ENCODE measurements at regions not wholly inside any gene's neighbourhood (a gene's known extent, or its start where the extent isn't known, plus 50 kb on each side); places are given as distances from the start of the nearest gene placed in this dataset.

GRCh38 chr3:152973575-152973974 is 138.6 kb downstream of the P2RY1 start:
- TF ChIP-seq, protein P1, sequence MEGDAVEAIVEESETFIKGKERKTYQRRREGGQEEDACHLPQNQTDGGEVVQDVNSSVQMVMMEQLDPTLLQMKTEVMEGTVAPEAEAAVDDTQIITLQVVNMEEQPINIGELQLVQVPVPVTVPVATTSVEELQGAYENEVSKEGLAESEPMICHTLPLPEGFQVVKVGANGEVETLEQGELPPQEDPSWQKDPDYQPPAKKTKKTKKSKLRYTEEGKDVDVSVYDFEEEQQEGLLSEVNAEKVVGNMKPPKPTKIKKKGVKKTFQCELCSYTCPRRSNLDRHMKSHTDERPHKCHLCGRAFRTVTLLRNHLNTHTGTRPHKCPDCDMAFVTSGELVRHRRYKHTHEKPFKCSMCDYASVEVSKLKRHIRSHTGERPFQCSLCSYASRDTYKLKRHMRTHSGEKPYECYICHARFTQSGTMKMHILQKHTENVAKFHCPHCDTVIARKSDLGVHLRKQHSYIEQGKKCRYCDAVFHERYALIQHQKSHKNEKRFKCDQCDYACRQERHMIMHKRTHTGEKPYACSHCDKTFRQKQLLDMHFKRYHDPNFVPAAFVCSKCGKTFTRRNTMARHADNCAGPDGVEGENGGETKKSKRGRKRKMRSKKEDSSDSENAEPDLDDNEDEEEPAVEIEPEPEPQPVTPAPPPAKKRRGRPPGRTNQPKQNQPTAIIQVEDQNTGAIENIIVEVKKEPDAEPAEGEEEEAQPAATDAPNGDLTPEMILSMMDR (conservative IDR thresholded peaks at IDR 0.05; ENCODE audit: low read length): no peak
- no peak for TF ChIP-seq EZH2phosphoT487 (IDR thresholded peaks at IDR 0.05; ENCODE audit: borderline replicate concordance, low read depth, low read length)

Data from OCI-LY7 (cell line).